OCI-LY7 (cell line): ENCODE measurements at regions not wholly inside any gene's neighbourhood (a gene's known extent, or its start where the extent isn't known, plus 50 kb on each side); places are given as distances from the start of the nearest gene placed in this dataset.

ENCODE experiments used
- CTCF ChIP-seq: fragments of 200-600 bp; sonication (generic); conservative IDR thresholded peaks from 2 replicates; pipeline ENCODE4 v1.5.1; 2014; ENCODE audit warnings: mild to moderate bottlenecking, antibody characterized with exemption, low read length, moderate library complexity, mixed read lengths
- EZH2phosphoT487 ChIP-seq: fragments of 200-600 bp; sonication (generic); IDR thresholded peaks from 2 replicates; pipeline ENCODE4 v1.6.1; 2018; ENCODE audit warnings: low read depth, borderline replicate concordance, mild to moderate bottlenecking, mixed run types, antibody characterized with exemption, low read length, moderate library complexity, mixed read lengths

- no peak for TF ChIP-seq CTCF
- TF ChIP-seq EZH2phosphoT487: no peak
These were observed 180.0 kb upstream of the DMAC1 start for GRCh38 chr9:7979611-7980010.
